ENCODE measurements at regions not wholly inside any gene's neighbourhood (a gene's known extent, or its start where the extent isn't known, plus 50 kb on each side); places are given as distances from the start of the nearest gene placed in this dataset.

GRCh38 chr19:34314437-34315313 is 50.3 kb upstream of the GPI start:
- ATAC-seq (ENCODE audit: low FRiP score) (no peak), DNase-seq (no peak)
- H3K36me3 ChIP-seq (ENCODE audit: control insufficient read depth in 1 of 2, insufficient read depth in 2 of 2, low read length in 1 of 2) = no peaks in the 10 kb centered on the region
- H3K27ac ChIP-seq (ENCODE audit: low read depth in 1 of 2, low read length in 2 of 2) = no peak overlapping the region
- WGBS, 2 donors = 54 to 57% methylated on average over 4 of the region's 4 CpGs
- H3K4me1 ChIP-seq (ENCODE audit: control insufficient read depth in 1 of 2, insufficient read depth in 2 of 2, low read length in 2 of 2) = peaks cover 0 to 8% of the 10 kb centered on the region in 2 donors
- H3K27me3 ChIP-seq (ENCODE audit: control insufficient read depth in 1 of 2, insufficient read depth in 2 of 2, low read length in 1 of 2) = no peaks in the 10 kb centered on the region
- intact Hi-C loops (cut with DNase I) = no loop called here
- no peak overlapping the region for H3K4me3 ChIP-seq (ENCODE audit: low read length in 2 of 2)
- no peaks in the 10 kb centered on the region for H3K9me3 ChIP-seq (ENCODE audit: control insufficient read depth, low read length)
